Transverse colon (tissue), 4 donors: ENCODE measurements at regions not wholly inside any gene's neighbourhood (a gene's known extent, or its start where the extent isn't known, plus 50 kb on each side); places are given as distances from the start of the nearest gene placed in this dataset.

ENCODE experiments used
- EP300 ChIP-seq: sonication (generic); formaldehyde crosslinking; IDR thresholded peaks from one replicate; pipeline ENCODE4 v1.6.1; 2017; ENCODE audit warnings: antibody characterized with exemption, low read depth
- POLR2A ChIP-seq: fragments of 450-650 bp; IDR thresholded peaks from one replicate; pipeline ENCODE4 v1.6.1; 2016; ENCODE audit warnings: antibody characterized with exemption, mild to moderate bottlenecking, moderate library complexity
- POLR2AphosphoS5 ChIP-seq, 3 donors: sonication (generic); formaldehyde crosslinking; IDR thresholded peaks; one replicate each; pipeline ENCODE4 v1.6.1; 2016; ENCODE audit warnings: antibody characterized with exemption in 3 of 3
- TF ChIP-seq, protein P1 (sequence below), 5 experiments: fragments of 200-600 bp in 3 of 5; fragments of 450-650 bp in 2 of 5; sonication (generic) in 3 of 5; IDR thresholded peaks; 1 replicate in 2 of 5; 2 replicates in 3 of 5; pipeline ENCODE4 v1.5.1; 2016 to 2017; ENCODE audit warnings: antibody characterized with exemption in 5 of 5, inconsistent platforms in 3 of 5, mild to moderate bottlenecking in 2 of 5, moderate library complexity in 1 of 5

DNA sequence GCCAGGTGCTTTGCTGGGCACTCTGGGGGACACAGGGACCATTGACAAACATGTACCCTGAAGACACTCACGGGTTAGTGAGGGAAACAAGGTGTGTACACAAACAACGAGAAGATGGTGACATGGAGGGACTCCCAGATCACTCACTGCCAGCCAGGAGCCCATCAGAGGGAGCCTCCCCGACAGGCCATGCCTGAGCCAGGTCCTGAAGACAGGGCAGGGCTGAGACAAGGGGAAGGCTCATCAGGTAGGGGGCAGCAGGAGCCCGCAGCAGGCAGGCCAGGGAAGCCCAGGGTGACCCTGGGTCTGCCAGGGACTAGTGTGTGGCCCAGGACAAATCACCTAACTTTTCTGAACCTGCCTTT lies 127.9 kb downstream of the BUD13 start:
- TF ChIP-seq, protein P1, sequence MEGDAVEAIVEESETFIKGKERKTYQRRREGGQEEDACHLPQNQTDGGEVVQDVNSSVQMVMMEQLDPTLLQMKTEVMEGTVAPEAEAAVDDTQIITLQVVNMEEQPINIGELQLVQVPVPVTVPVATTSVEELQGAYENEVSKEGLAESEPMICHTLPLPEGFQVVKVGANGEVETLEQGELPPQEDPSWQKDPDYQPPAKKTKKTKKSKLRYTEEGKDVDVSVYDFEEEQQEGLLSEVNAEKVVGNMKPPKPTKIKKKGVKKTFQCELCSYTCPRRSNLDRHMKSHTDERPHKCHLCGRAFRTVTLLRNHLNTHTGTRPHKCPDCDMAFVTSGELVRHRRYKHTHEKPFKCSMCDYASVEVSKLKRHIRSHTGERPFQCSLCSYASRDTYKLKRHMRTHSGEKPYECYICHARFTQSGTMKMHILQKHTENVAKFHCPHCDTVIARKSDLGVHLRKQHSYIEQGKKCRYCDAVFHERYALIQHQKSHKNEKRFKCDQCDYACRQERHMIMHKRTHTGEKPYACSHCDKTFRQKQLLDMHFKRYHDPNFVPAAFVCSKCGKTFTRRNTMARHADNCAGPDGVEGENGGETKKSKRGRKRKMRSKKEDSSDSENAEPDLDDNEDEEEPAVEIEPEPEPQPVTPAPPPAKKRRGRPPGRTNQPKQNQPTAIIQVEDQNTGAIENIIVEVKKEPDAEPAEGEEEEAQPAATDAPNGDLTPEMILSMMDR (IDR thresholded peaks at IDR 0.05), result no peak
- TF ChIP-seq POLR2A (no peak), POLR2AphosphoS5 (IDR thresholded peaks at IDR 0.05) (no peak), EP300 (no peak)
